ENCODE measurements at regions not wholly inside any gene's neighbourhood (a gene's known extent, or its start where the extent isn't known, plus 50 kb on each side); places are given as distances from the start of the nearest gene placed in this dataset.

DNA sequence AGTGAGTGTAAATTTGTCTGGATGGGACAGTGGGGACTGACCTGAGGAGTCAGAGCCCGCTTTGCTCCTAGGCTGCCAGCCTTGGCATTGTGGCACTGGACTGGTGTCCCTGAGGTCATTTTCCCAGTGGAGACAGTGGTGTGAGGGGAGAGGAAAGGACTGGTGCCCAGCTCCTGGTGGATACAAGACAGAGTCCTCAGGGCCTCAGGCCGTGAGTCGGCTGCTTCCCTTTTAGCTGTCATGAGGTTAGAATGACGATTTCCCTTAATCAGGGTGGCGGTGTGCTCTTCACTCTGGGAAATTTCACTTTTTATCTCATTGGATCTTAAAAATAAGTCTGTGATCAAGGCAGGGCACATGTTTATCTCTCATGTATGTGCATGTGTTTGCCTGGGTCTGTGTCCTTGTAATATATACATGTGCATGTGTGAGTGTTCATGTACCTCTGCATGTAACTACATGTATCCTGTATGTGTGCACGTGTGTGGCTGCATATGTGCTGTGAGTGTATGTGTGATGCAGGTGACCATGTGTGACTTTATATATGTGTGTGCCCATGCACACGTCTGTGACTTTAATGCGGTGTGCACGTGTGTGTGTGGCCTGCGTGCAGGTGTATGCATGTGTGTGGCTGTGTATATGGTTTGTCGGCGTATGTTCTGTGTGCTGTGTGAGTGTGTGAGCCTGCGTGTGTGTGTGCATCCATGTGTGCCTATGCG lies 55.7 kb downstream of the GLI2 start:
- H3K4me3 ChIP-seq (IDR thresholded peaks at IDR 0.05; ENCODE audit: insufficient read depth, low read depth, low read length): no peak overlapping the region
- H3K4me1 ChIP-seq (ENCODE audit: low read depth, poor library complexity, severe bottlenecking): no peaks in the 10 kb centered on the region
- TF ChIP-seq, protein P1, sequence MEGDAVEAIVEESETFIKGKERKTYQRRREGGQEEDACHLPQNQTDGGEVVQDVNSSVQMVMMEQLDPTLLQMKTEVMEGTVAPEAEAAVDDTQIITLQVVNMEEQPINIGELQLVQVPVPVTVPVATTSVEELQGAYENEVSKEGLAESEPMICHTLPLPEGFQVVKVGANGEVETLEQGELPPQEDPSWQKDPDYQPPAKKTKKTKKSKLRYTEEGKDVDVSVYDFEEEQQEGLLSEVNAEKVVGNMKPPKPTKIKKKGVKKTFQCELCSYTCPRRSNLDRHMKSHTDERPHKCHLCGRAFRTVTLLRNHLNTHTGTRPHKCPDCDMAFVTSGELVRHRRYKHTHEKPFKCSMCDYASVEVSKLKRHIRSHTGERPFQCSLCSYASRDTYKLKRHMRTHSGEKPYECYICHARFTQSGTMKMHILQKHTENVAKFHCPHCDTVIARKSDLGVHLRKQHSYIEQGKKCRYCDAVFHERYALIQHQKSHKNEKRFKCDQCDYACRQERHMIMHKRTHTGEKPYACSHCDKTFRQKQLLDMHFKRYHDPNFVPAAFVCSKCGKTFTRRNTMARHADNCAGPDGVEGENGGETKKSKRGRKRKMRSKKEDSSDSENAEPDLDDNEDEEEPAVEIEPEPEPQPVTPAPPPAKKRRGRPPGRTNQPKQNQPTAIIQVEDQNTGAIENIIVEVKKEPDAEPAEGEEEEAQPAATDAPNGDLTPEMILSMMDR (conservative IDR thresholded peaks at IDR 0.05; ENCODE audit: low read depth, low read length): no peak
- no peaks in the 10 kb centered on the region for H3K27me3 ChIP-seq (ENCODE audit: insufficient read depth, low read depth)
- H3K27ac ChIP-seq: no peak overlapping the region
- no peak overlapping the region for H3K4me2 ChIP-seq
- no peaks in the 10 kb centered on the region for H3K79me2 ChIP-seq (ENCODE audit: insufficient read depth, low read depth)
- H3K9ac ChIP-seq: no peak overlapping the region
- H2AFZ ChIP-seq (ENCODE audit: low read depth): no peak overlapping the region
- H3K36me3 ChIP-seq (ENCODE audit: insufficient read depth): no peaks in the 10 kb centered on the region
- H4K20me1 ChIP-seq (ENCODE audit: insufficient read depth): no peaks in the 10 kb centered on the region

DNA sequence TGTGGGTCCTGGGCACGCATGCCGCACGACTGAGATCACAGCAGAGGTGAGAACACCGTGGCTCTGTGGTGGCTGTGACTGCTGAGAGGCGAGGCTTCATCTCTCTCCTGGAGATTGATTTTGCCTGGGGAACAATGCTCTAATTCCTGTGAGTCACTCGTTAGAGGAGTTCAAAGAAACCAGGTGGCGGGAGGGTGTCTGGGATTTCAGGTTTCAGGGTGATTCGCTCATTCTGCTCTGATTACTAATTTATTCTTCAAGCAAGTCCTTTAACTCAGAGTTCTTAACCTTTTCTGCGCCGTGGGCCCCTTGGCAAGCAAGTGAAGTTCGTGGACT lies 56.3 kb downstream of the GLI2 start:
- H3K79me2 ChIP-seq (ENCODE audit: insufficient read depth, low read depth): no peaks in the 10 kb centered on the region
- H4K20me1 ChIP-seq (ENCODE audit: insufficient read depth): no peaks in the 10 kb centered on the region
- H3K27me3 ChIP-seq (ENCODE audit: insufficient read depth, low read depth): no peaks in the 10 kb centered on the region
- no peak overlapping the region for H2AFZ ChIP-seq (ENCODE audit: low read depth)
- H3K9ac ChIP-seq: no peak overlapping the region
- H3K4me3 ChIP-seq (IDR thresholded peaks at IDR 0.05; ENCODE audit: insufficient read depth, low read depth, low read length): no peak overlapping the region
- no peaks in the 10 kb centered on the region for H3K4me1 ChIP-seq (ENCODE audit: low read depth, poor library complexity, severe bottlenecking)
- H3K27ac ChIP-seq: no peak overlapping the region
- TF ChIP-seq, protein P1 (conservative IDR thresholded peaks at IDR 0.05; ENCODE audit: low read depth, low read length): no peak
- no peak overlapping the region for H3K4me2 ChIP-seq
- no peaks in the 10 kb centered on the region for H3K36me3 ChIP-seq (ENCODE audit: insufficient read depth)

DNA sequence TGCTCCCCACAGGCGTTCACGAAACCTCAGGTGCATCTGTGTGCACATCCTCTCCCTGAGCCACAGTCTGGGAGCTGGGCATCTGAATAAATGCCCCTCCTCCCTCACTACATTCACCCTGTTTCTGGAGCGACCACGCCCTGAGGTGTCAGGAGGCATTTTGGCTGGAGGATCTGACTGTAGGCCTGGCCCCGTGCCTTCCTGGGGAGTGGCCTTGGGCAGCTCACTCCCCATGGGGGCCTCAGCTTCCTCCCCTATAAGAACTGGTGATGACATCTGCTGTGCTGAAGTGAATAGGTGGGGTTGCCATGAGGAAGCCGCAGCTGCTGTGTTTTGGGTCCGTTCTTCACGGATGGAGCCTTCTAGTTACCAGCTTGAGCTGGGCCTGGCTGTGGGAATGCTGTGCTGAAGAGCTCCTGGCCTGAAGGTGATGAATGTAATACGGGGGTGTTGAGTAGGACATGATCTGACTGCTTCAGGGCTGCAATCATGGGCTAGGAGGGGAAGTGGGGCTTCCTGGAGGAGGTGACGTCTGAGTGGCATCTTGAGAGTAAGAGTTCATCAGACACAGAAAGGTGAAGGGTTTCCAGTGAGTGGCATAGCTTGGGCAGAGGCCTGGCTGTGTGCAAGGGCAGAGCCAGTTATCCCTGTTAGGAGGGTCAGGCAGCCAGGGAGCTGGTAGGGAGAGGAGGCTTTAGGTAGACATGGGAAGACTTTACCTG lies 58.2 kb downstream of the GLI2 start:
- no peaks in the 10 kb centered on the region for H3K27me3 ChIP-seq (ENCODE audit: insufficient read depth, low read depth)
- H3K36me3 ChIP-seq (ENCODE audit: insufficient read depth): no peaks in the 10 kb centered on the region
- TF ChIP-seq, protein P1 (conservative IDR thresholded peaks at IDR 0.05; ENCODE audit: low read depth, low read length): no peak
- no peak overlapping the region for H2AFZ ChIP-seq (ENCODE audit: low read depth)
- H3K4me3 ChIP-seq (IDR thresholded peaks at IDR 0.05; ENCODE audit: insufficient read depth, low read depth, low read length): no peak overlapping the region
- H3K9ac ChIP-seq: no peak overlapping the region
- no peaks in the 10 kb centered on the region for H4K20me1 ChIP-seq (ENCODE audit: insufficient read depth)
- no peaks in the 10 kb centered on the region for H3K79me2 ChIP-seq (ENCODE audit: insufficient read depth, low read depth)
- H3K4me2 ChIP-seq: no peak overlapping the region
- no peaks in the 10 kb centered on the region for H3K4me1 ChIP-seq (ENCODE audit: low read depth, poor library complexity, severe bottlenecking)
- no peak overlapping the region for H3K27ac ChIP-seq

DNA sequence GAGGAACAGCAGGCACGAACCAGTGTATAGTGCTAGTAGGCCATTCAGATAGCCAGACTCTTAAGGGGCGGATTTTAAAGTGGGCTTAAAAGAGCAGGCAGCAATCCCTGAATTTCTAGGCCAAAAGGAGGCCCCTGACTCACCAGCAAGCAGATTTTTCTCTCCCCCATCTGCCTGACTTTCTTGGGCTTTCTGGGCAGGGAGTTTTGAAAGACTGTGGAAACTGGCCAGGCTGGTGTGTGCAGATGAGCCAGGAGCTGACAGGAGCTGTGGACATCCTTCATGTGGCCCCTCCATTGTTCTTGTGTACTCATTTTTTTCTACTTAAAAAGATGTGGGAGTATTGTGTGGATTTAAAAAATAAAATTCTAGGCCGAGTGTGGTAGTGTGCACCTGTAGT lies 59.0 kb downstream of the GLI2 start:
- no peak overlapping the region for H3K4me2 ChIP-seq
- H2AFZ ChIP-seq (ENCODE audit: low read depth): no peak overlapping the region
- no peak overlapping the region for H3K9ac ChIP-seq
- no peaks in the 10 kb centered on the region for H3K27me3 ChIP-seq (ENCODE audit: insufficient read depth, low read depth)
- H3K4me1 ChIP-seq (ENCODE audit: low read depth, poor library complexity, severe bottlenecking): no peaks in the 10 kb centered on the region
- H4K20me1 ChIP-seq (ENCODE audit: insufficient read depth): no peaks in the 10 kb centered on the region
- no peak overlapping the region for H3K4me3 ChIP-seq (IDR thresholded peaks at IDR 0.05; ENCODE audit: insufficient read depth, low read depth, low read length)
- TF ChIP-seq, protein P1 (conservative IDR thresholded peaks at IDR 0.05; ENCODE audit: low read depth, low read length): no peak
- no peaks in the 10 kb centered on the region for H3K79me2 ChIP-seq (ENCODE audit: insufficient read depth, low read depth)
- H3K36me3 ChIP-seq (ENCODE audit: insufficient read depth): no peaks in the 10 kb centered on the region
- no peak overlapping the region for H3K27ac ChIP-seq

All from KMS-11 (cell line).